ENCODE measurements at regions not wholly inside any gene's neighbourhood (a gene's known extent, or its start where the extent isn't known, plus 50 kb on each side); places are given as distances from the start of the nearest gene placed in this dataset.
"Not testable (repeated sequence)": the region's sequence is repeated elsewhere in the genome, so short reads cannot be mapped to it uniquely, and the experiment has no call there.

GRCh38 chr2:20130821-20131645 is 79.6 kb upstream of the LAPTM4A start:
- DNase-seq (ENCODE audit: low read depth in 4 of 4, low spot score in 1 of 4) = no peak

GRCh38 chr2:20130160-20130560 is 78.7 kb upstream of the LAPTM4A start:
- no peak for DNase-seq (ENCODE audit: low read depth in 4 of 4, low spot score in 1 of 4)

- DNase-seq (ENCODE audit: low read depth in 4 of 4, low spot score in 1 of 4) = no peak
Observed at GRCh38 chr2:20129331-20130159, 78.1 kb upstream of the LAPTM4A start.

GRCh38 chr2:20128506-20129330 is 77.3 kb upstream of the LAPTM4A start:
- DNase-seq (ENCODE audit: low read depth in 4 of 4, low spot score in 1 of 4) = no peak

- DNase-seq (ENCODE audit: low read depth in 4 of 4, low spot score in 1 of 4) = no peak
Observed at GRCh38 chr2:20126469-20126868, 75.0 kb upstream of the LAPTM4A start.

GRCh38 chr2:20126040-20126439 is 74.6 kb upstream of the LAPTM4A start:
- no peak for DNase-seq (ENCODE audit: low read depth in 4 of 4, low spot score in 1 of 4)

- no peak for DNase-seq (ENCODE audit: low read depth in 4 of 4, low spot score in 1 of 4)
Observed at GRCh38 chr2:20125616-20126015, 74.2 kb upstream of the LAPTM4A start.

GRCh38 chr2:20125164-20125563 is 73.7 kb upstream of the LAPTM4A start:
- no peak for DNase-seq (ENCODE audit: low read depth in 4 of 4, low spot score in 1 of 4)

- DNase-seq (ENCODE audit: low read depth in 4 of 4, low spot score in 1 of 4) = no peak
Observed at GRCh38 chr2:20123871-20124594, 72.6 kb upstream of the LAPTM4A start.

GRCh38 chr2:20122864-20123263 is 71.4 kb upstream of the LAPTM4A start:
- no peak for DNase-seq (ENCODE audit: low read depth in 4 of 4, low spot score in 1 of 4)

- no peak for DNase-seq (ENCODE audit: low read depth in 4 of 4, low spot score in 1 of 4)
Observed at GRCh38 chr2:20120569-20121416, 69.4 kb upstream of the LAPTM4A start.

- DNase-seq (ENCODE audit: low read depth in 4 of 4, low spot score in 1 of 4) = no peak
Observed at GRCh38 chr2:20118051-20118450, 66.6 kb upstream of the LAPTM4A start.

GRCh38 chr2:20115902-20116301 is 64.5 kb upstream of the LAPTM4A start:
- DNase-seq (ENCODE audit: low read depth in 4 of 4, low spot score in 1 of 4) = no peak

- DNase-seq (ENCODE audit: low read depth in 4 of 4, low spot score in 1 of 4) = no peak
Observed at GRCh38 chr2:20115374-20115773, 63.9 kb upstream of the LAPTM4A start.

GRCh38 chr2:20113986-20114938 is 62.8 kb upstream of the LAPTM4A start:
- DNase-seq (ENCODE audit: low read depth in 4 of 4, low spot score in 1 of 4) = no peak

GRCh38 chr2:20113004-20113796 is 61.8 kb upstream of the LAPTM4A start:
- no peak for DNase-seq (ENCODE audit: low read depth in 4 of 4, low spot score in 1 of 4)

GRCh38 chr2:20112361-20112760 is 60.9 kb upstream of the LAPTM4A start:
- DNase-seq (ENCODE audit: low read depth in 4 of 4, low spot score in 1 of 4) = not testable (repeated sequence)

Data from stimulated activated CD4-positive, alpha-beta T cell treated with anti-CD3 and anti-CD28 coated beads, Interleukin-1b, Interleukin-23, amount 100 ng/mL, for 24 hours (primary cell).